ENCODE measurements at regions not wholly inside any gene's neighbourhood (a gene's known extent, or its start where the extent isn't known, plus 50 kb on each side); places are given as distances from the start of the nearest gene placed in this dataset.
"Not testable (repeated sequence)": the region's sequence is repeated elsewhere in the genome, so short reads cannot be mapped to it uniquely, and the experiment has no call there.

DNA sequence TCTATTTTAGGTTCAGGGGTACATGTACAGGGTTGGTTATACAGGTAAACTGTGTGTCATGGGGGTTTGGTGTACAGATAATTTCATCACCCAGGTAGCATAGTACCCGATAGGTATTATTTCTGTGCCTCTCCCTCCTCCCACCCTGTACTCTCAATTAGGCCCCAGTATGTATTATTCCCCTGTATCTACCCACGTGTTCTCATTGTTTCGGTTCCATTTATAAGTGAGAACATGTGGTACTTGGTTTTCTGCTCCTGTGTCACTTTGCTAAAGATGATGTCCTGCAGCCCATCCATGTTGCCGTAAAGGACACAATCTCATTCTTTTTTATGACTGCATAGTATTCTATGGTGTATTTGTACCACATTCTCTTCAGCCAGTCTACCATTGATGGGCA is 96.8 kb upstream of the SLC24A2 start:
- Histone ChIP-seq H3K9me3 (ENCODE audit: low read length) (no peaks in the 10 kb centered on the region), H3K27me3 (ENCODE audit: insufficient read depth, low read length, poor library complexity, severe bottlenecking) (peaks cover 5% of the 10 kb centered on the region), H3K4me1 (ENCODE audit: insufficient read depth, low read length) (no peaks in the 10 kb centered on the region), H3K4me3 (ENCODE audit: low read length) (no peak overlapping the region), H3K36me3 (ENCODE audit: insufficient read depth, low read length) (no peaks in the 10 kb centered on the region), H3K27ac (ENCODE audit: low read depth, low read length) (no peak overlapping the region)
- peaks cover 3 to 6% of the 10 kb centered on the region in 2 donors for H3K27me3 Mint-ChIP-seq
- no peaks in the 10 kb centered on the region for H3K4me1 Mint-ChIP-seq
- peaks cover 0 to 6% (median 0%) of the 10 kb centered on the region in 5 donors for H3K9me3 Mint-ChIP-seq
- no peak for DNase-seq
- no peaks in the 10 kb centered on the region for H3K36me3 Mint-ChIP-seq
- ChIA-PET CTCF (no interaction called here), POLR2A (no interaction called here)
- no peak overlapping the region for H3K4me3 Mint-ChIP-seq
- H3K27ac Mint-ChIP-seq = no peak overlapping the region

DNA sequence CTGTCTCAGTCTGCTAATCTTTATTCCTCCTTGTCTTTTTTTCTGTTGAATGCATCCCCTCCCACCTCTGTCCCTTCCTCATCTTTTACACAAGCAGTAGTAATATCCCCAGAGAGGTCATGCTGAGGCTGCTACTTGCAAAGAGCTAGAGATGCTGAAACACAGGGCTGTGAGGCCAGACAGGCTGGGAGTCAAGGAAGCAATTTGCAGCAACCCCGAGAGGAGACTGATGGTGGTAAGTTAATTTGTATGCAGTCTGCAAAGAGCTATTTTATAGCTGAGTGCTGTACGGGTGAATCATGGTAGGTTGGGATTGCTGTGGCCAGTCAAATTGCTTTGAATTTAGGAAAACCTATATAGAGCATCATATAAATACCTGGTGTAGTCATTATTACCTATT is 90.2 kb upstream of the SLC24A2 start:
- Mint-ChIP-seq H3K36me3 (no peaks in the 10 kb centered on the region), H3K27me3 (peaks cover 3 to 20% of the 10 kb centered on the region in 2 donors), H3K27ac (no peak overlapping the region), H3K4me3 (no peak overlapping the region), H3K9me3 (no peaks in the 10 kb centered on the region), H3K4me1 (no peaks in the 10 kb centered on the region)
- no peaks in the 10 kb centered on the region for H3K36me3 ChIP-seq (ENCODE audit: insufficient read depth, low read length)
- ChIA-PET CTCF (no interaction called here), POLR2A (no interaction called here)
- no peak for DNase-seq
- H3K4me1 ChIP-seq (ENCODE audit: insufficient read depth, low read length) = no peaks in the 10 kb centered on the region
- H3K4me3 ChIP-seq (ENCODE audit: low read length) = no peak overlapping the region
- peaks cover 4% of the 10 kb centered on the region for H3K27me3 ChIP-seq (ENCODE audit: insufficient read depth, low read length, poor library complexity, severe bottlenecking)
- H3K9me3 ChIP-seq (ENCODE audit: low read length) = no peaks in the 10 kb centered on the region
- no peak overlapping the region for H3K27ac ChIP-seq (ENCODE audit: low read depth, low read length)

- no peak overlapping the region for H3K4me3 ChIP-seq (ENCODE audit: low read length)
- Mint-ChIP-seq H3K27me3 (peaks cover 5 to 28% of the 10 kb centered on the region in 2 donors), H3K36me3 (no peaks in the 10 kb centered on the region), H3K9me3 (peaks cover 0 to 6% (median 2%) of the 10 kb centered on the region in 5 donors), H3K27ac (no peak overlapping the region), H3K4me3 (no peak overlapping the region), H3K4me1 (no peaks in the 10 kb centered on the region)
- POLR2A ChIA-PET = no interaction called here
- H3K27ac ChIP-seq (ENCODE audit: low read depth, low read length) = no peak overlapping the region
- no peaks in the 10 kb centered on the region for H3K9me3 ChIP-seq (ENCODE audit: low read length)
- DNase-seq = no peak
- H3K36me3 ChIP-seq (ENCODE audit: insufficient read depth, low read length) = no peaks in the 10 kb centered on the region
- no peaks in the 10 kb centered on the region for H3K4me1 ChIP-seq (ENCODE audit: insufficient read depth, low read length)
- CTCF ChIA-PET = no interaction called here
- H3K27me3 ChIP-seq (ENCODE audit: insufficient read depth, low read length, poor library complexity, severe bottlenecking) = no peaks in the 10 kb centered on the region
Measured at GRCh38 chr9:19876569-19877316, 87.9 kb upstream of the SLC24A2 start.

DNA sequence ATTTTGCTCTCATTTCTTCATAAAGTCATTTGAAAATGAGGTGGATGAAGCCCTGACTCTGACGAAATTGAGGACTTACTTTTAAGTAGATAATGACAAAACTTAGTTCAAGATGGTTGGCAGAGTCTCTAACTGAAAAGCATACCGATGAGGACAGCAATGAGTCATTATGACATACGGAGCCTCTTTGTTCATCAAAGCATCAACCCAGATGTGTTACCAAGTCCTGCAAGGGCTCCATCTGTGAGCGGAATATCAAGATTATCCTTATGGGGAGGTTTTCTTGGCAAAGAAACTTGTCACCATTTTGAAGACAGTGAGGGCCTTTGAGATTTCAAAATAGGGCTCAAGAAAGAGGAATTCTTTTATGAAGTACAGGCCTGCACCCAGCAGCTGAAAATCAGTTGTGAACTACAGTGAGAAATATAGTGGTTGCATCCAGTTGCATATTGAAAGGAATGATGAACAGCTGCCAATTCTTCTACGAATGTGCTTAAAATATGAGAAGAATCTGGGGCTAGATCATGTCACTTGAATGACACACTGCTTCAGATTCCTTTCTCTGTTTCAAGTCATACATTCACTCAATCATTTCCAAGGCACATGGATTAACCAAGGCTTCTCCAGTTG is 86.6 kb upstream of the SLC24A2 start:
- Mint-ChIP-seq H3K27ac (no peak overlapping the region), H3K4me3 (no peak overlapping the region), H3K27me3 (peaks cover 5 to 26% of the 10 kb centered on the region in 2 donors), H3K4me1 (no peaks in the 10 kb centered on the region), H3K36me3 (no peaks in the 10 kb centered on the region), H3K9me3 (peaks cover 7 to 12% (median 10%) of the 10 kb centered on the region in 5 donors)
- ChIA-PET CTCF (no interaction called here), POLR2A (no interaction called here)
- Histone ChIP-seq H3K27ac (ENCODE audit: low read depth, low read length) (no peak overlapping the region), H3K36me3 (ENCODE audit: insufficient read depth, low read length) (no peaks in the 10 kb centered on the region), H3K4me3 (ENCODE audit: low read length) (no peak overlapping the region), H3K27me3 (ENCODE audit: insufficient read depth, low read length, poor library complexity, severe bottlenecking) (no peaks in the 10 kb centered on the region), H3K4me1 (ENCODE audit: insufficient read depth, low read length) (no peaks in the 10 kb centered on the region), H3K9me3 (ENCODE audit: low read length) (no peaks in the 10 kb centered on the region)
- no peak for DNase-seq

DNA sequence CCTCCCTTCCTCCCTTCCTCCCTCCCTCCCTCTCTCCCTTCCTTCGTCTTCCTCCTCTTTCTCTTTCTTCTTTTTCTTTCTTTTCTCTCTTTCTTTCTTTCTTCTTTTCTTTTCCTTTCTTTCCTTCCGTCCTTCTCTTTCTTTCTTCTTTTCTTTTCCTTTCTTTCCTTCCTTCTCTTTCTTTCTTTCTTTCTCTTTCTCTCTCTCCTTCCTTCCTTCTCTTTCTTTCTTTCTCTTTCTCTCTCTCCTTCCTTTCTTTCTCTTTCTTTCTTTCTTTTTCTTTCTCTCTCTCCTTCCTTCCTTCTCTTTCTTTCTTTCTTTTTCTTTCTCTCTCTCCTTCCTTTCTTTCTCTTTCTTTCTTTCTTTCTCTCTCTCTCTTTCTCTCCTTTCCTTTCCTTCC is 84.4 kb upstream of the SLC24A2 start:
- H3K4me1 ChIP-seq (ENCODE audit: insufficient read depth, low read length); POLR2A ChIA-PET; H3K27me3 ChIP-seq (ENCODE audit: insufficient read depth, low read length, poor library complexity, severe bottlenecking); H3K27ac Mint-ChIP-seq; H3K36me3 ChIP-seq (ENCODE audit: insufficient read depth, low read length); H3K4me1 Mint-ChIP-seq; H3K36me3 Mint-ChIP-seq; H3K4me3 Mint-ChIP-seq; H3K9me3 ChIP-seq (ENCODE audit: low read length); DNase-seq; CTCF ChIA-PET; H3K27ac ChIP-seq (ENCODE audit: low read depth, low read length); H3K4me3 ChIP-seq (ENCODE audit: low read length): not testable (repeated sequence)
- Mint-ChIP-seq H3K27me3 (peaks cover 5 to 19% of the 10 kb centered on the region in 2 donors), H3K9me3 (peaks cover 7 to 13% (median 10%) of the 10 kb centered on the region in 5 donors)

- CTCF ChIA-PET = no interaction called here
- POLR2A ChIA-PET = no interaction called here
- H3K9me3 Mint-ChIP-seq = peaks cover 7 to 13% (median 10%) of the 10 kb centered on the region in 5 donors
- no peaks in the 10 kb centered on the region for H3K9me3 ChIP-seq (ENCODE audit: low read length)
- no peak overlapping the region for H3K4me3 ChIP-seq (ENCODE audit: low read length)
- no peaks in the 10 kb centered on the region for H3K4me1 Mint-ChIP-seq
- no peak overlapping the region for H3K27ac Mint-ChIP-seq
- no peak overlapping the region for H3K4me3 Mint-ChIP-seq
- H3K36me3 ChIP-seq (ENCODE audit: insufficient read depth, low read length) = no peaks in the 10 kb centered on the region
- no peaks in the 10 kb centered on the region for H3K27me3 ChIP-seq (ENCODE audit: insufficient read depth, low read length, poor library complexity, severe bottlenecking)
- no peak for DNase-seq
- no peaks in the 10 kb centered on the region for H3K36me3 Mint-ChIP-seq
- no peak overlapping the region for H3K27ac ChIP-seq (ENCODE audit: low read depth, low read length)
- peaks cover 5 to 15% of the 10 kb centered on the region in 2 donors for H3K27me3 Mint-ChIP-seq
- no peaks in the 10 kb centered on the region for H3K4me1 ChIP-seq (ENCODE audit: insufficient read depth, low read length)
Measured at GRCh38 chr9:19870988-19871387, 82.2 kb upstream of the SLC24A2 start.

- H3K9me3 Mint-ChIP-seq = no peaks in the 10 kb centered on the region
- H3K4me3 Mint-ChIP-seq = no peak overlapping the region
Measured at GRCh38 chr9:19840953-19841352, 52.1 kb upstream of the SLC24A2 start.

More at GRCh38 chr9:19840953-19841352, 52.1 kb upstream of the SLC24A2 start:
- H3K36me3 ChIP-seq (ENCODE audit: insufficient read depth, low read length) = no peaks in the 10 kb centered on the region
- ChIA-PET POLR2A (no interaction called here), CTCF (no interaction called here)
- no peaks in the 10 kb centered on the region for H3K4me1 ChIP-seq (ENCODE audit: insufficient read depth, low read length)
- H3K4me3 ChIP-seq (ENCODE audit: low read length) = no peak overlapping the region
- no peak for DNase-seq
- H3K36me3 Mint-ChIP-seq = no peaks in the 10 kb centered on the region
- H3K27me3 ChIP-seq (ENCODE audit: insufficient read depth, low read length, poor library complexity, severe bottlenecking) = no peaks in the 10 kb centered on the region
- H3K27ac Mint-ChIP-seq = no peak overlapping the region
- no peaks in the 10 kb centered on the region for H3K4me1 Mint-ChIP-seq
- H3K27me3 Mint-ChIP-seq = peaks cover 0 to 1% of the 10 kb centered on the region in 2 donors
- no peaks in the 10 kb centered on the region for H3K9me3 ChIP-seq (ENCODE audit: low read length)
- no peak overlapping the region for H3K27ac ChIP-seq (ENCODE audit: low read depth, low read length)
